ENCODE measurements at regions not wholly inside any gene's neighbourhood (a gene's known extent, or its start where the extent isn't known, plus 50 kb on each side); places are given as distances from the start of the nearest gene placed in this dataset.
"Not testable (repeated sequence)": the region's sequence is repeated elsewhere in the genome, so short reads cannot be mapped to it uniquely, and the experiment has no call there.

DNA sequence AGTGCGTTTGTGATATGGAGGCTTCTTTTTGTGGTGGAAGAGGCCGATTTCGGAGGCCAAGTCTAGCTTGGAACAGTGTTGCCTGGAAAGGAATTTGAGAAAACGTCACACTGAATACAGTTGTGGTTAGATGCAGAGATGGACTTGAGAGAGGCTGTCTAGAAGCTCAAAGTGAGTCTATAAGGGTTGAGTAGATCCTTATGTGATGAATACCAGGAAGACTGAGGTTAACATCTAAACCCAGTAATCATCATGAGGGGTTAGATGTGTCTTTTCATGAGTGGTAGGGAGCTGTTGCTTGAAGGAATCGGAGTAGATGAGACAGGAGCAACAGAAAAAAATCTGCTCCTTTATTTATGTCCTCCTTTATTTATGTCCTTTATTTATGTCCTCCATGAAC is 114.6 kb upstream of the IVNS1ABP start:
- Histone ChIP-seq H3K9me3 (ENCODE audit: low read length) (no peaks in the 10 kb centered on the region), H2AFZ (ENCODE audit: low read length) (no peak overlapping the region), H3K9ac (ENCODE audit: low read length) (no peak overlapping the region), H3K36me3 (ENCODE audit: insufficient read depth, low read length) (no peaks in the 10 kb centered on the region), H3K27ac (ENCODE audit: low read depth, low read length, poor library complexity, severe bottlenecking) (no peak overlapping the region), H3K4me3 (ENCODE audit: low read depth, low read length, poor library complexity, severe bottlenecking) (no peak overlapping the region), H3F3A (ENCODE audit: insufficient read depth, low read length) (no peaks in the 10 kb centered on the region), H3K9me2 (ENCODE audit: low read depth, low read length) (no peaks in the 10 kb centered on the region), H3K4me2 (ENCODE audit: low read length) (no peak overlapping the region), H3K79me2 (ENCODE audit: insufficient read depth, low read length) (no peaks in the 10 kb centered on the region), H3K27me3 (ENCODE audit: insufficient read depth, low read length) (no peaks in the 10 kb centered on the region), H3K4me1 (ENCODE audit: insufficient read depth, low read length, severe bottlenecking) (no peaks in the 10 kb centered on the region), H4K20me1 (ENCODE audit: insufficient read depth, low read length) (no peaks in the 10 kb centered on the region)
- no peak for TF ChIP-seq EZH2 (IDR thresholded peaks at IDR 0.05; ENCODE audit: borderline replicate concordance, low read length)
- no peak for TF ChIP-seq CTCF (IDR thresholded peaks at IDR 0.05; ENCODE audit: low read length)

DNA sequence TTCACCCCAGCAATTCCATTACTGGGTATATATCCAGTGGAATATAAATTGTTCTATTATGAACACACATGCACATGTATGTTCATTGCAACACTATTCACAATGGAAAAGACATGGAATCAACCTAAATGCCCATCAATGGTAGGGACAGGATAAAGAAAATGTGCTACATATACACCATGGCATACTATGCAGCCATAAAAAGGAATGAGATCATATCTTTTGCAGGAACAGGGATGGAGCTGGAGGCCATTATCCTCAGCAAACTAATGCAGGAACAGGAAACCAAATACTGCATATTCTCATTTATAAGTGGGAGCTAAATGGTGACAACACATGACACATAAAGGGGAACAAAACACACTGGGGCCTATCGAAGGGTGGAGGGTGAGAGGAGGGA is 112.6 kb upstream of the IVNS1ABP start:
- H3F3A ChIP-seq (ENCODE audit: insufficient read depth, low read length); H3K9ac ChIP-seq (ENCODE audit: low read length); H4K20me1 ChIP-seq (ENCODE audit: insufficient read depth, low read length); H3K27ac ChIP-seq (ENCODE audit: low read depth, low read length, poor library complexity, severe bottlenecking); H3K27me3 ChIP-seq (ENCODE audit: insufficient read depth, low read length); H3K9me2 ChIP-seq (ENCODE audit: low read depth, low read length); H3K4me1 ChIP-seq (ENCODE audit: insufficient read depth, low read length, severe bottlenecking); H3K79me2 ChIP-seq (ENCODE audit: insufficient read depth, low read length); H3K36me3 ChIP-seq (ENCODE audit: insufficient read depth, low read length); H3K4me2 ChIP-seq (ENCODE audit: low read length); H3K4me3 ChIP-seq (ENCODE audit: low read depth, low read length, poor library complexity, severe bottlenecking); H3K9me3 ChIP-seq (ENCODE audit: low read length); H2AFZ ChIP-seq (ENCODE audit: low read length): not testable (repeated sequence)

DNA sequence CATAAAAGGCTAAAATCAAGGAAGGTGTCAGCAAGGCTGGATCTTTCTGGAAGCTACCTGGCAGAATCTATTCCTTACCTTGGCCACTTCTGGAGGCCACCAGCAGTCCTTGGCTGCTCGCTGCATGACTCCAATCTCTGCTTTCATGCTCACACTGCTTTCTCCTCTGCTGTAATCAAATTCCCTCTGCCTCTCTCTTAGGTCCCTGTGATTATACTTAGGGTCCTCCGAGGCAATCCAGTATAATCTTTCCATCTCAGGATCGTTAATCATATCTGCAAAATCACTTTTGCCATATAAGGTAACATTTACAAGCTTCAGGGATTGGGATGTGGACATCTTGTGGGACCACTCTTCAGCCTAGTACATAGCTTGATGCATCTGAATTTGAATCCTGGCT is 110.7 kb upstream of the IVNS1ABP start:
- Histone ChIP-seq H3K4me1 (ENCODE audit: insufficient read depth, low read length, severe bottlenecking) (no peaks in the 10 kb centered on the region), H3K4me2 (ENCODE audit: low read length) (no peak overlapping the region), H3K79me2 (ENCODE audit: insufficient read depth, low read length) (no peaks in the 10 kb centered on the region), H3K9me3 (ENCODE audit: low read length) (no peaks in the 10 kb centered on the region), H3K36me3 (ENCODE audit: insufficient read depth, low read length) (no peaks in the 10 kb centered on the region), H4K20me1 (ENCODE audit: insufficient read depth, low read length) (no peaks in the 10 kb centered on the region), H3K27me3 (ENCODE audit: insufficient read depth, low read length) (no peaks in the 10 kb centered on the region), H2AFZ (ENCODE audit: low read length) (no peak overlapping the region), H3K9me2 (ENCODE audit: low read depth, low read length) (no peaks in the 10 kb centered on the region), H3F3A (ENCODE audit: insufficient read depth, low read length) (no peaks in the 10 kb centered on the region), H3K9ac (ENCODE audit: low read length) (no peak overlapping the region), H3K27ac (ENCODE audit: low read depth, low read length, poor library complexity, severe bottlenecking) (no peak overlapping the region), H3K4me3 (ENCODE audit: low read depth, low read length, poor library complexity, severe bottlenecking) (no peak overlapping the region)
- TF ChIP-seq CTCF (IDR thresholded peaks at IDR 0.05; ENCODE audit: low read length) (no peak), EZH2 (IDR thresholded peaks at IDR 0.05; ENCODE audit: borderline replicate concordance, low read length) (no peak)

- Histone ChIP-seq H3K9me3 (ENCODE audit: low read length) (no peaks in the 10 kb centered on the region), H3K36me3 (ENCODE audit: insufficient read depth, low read length) (no peaks in the 10 kb centered on the region), H3K9me2 (ENCODE audit: low read depth, low read length) (no peaks in the 10 kb centered on the region), H3K4me1 (ENCODE audit: insufficient read depth, low read length, severe bottlenecking) (no peaks in the 10 kb centered on the region), H3K4me2 (ENCODE audit: low read length) (no peak overlapping the region), H2AFZ (ENCODE audit: low read length) (no peak overlapping the region), H4K20me1 (ENCODE audit: insufficient read depth, low read length) (no peaks in the 10 kb centered on the region), H3K27me3 (ENCODE audit: insufficient read depth, low read length) (no peaks in the 10 kb centered on the region), H3K9ac (ENCODE audit: low read length) (no peak overlapping the region), H3K4me3 (ENCODE audit: low read depth, low read length, poor library complexity, severe bottlenecking) (no peak overlapping the region), H3K79me2 (ENCODE audit: insufficient read depth, low read length) (no peaks in the 10 kb centered on the region), H3F3A (ENCODE audit: insufficient read depth, low read length) (no peaks in the 10 kb centered on the region), H3K27ac (ENCODE audit: low read depth, low read length, poor library complexity, severe bottlenecking) (no peak overlapping the region)
- TF ChIP-seq CTCF (IDR thresholded peaks at IDR 0.05; ENCODE audit: low read length), result no peak
- TF ChIP-seq EZH2 (IDR thresholded peaks at IDR 0.05; ENCODE audit: borderline replicate concordance, low read length), result no peak
Observed at GRCh38 chr1:185427264-185427663, 110.2 kb upstream of the IVNS1ABP start.
